H1 (cell line): ENCODE measurements at regions not wholly inside any gene's neighbourhood (a gene's known extent, or its start where the extent isn't known, plus 50 kb on each side); places are given as distances from the start of the nearest gene placed in this dataset.

ENCODE experiments used
- KDM5A ChIP-seq: fragments of 200-600 bp; IDR thresholded peaks from 2 replicates; pipeline ENCODE4 v1.7.1; 2012; ENCODE audit warnings: mild to moderate bottlenecking, low read length, inconsistent platforms, mixed read lengths
- MAFK ChIP-seq: IDR thresholded peaks from 2 replicates; pipeline ENCODE4 v1.6.1; 2012; ENCODE audit warnings: low read depth, mild to moderate bottlenecking, improper control_type of control experiment, low read length
- NRF1 ChIP-seq: IDR thresholded peaks from 2 replicates; pipeline ENCODE4 v1.6.1; 2011; ENCODE audit warnings: mild to moderate bottlenecking, low read depth, low read length, improper control_type of control experiment
- SIX5 ChIP-seq: IDR thresholded peaks from 2 replicates; pipeline ENCODE4 v1.6.1; 2011; ENCODE audit warnings: mild to moderate bottlenecking, low read depth, low read length
- SP1 ChIP-seq: IDR thresholded peaks from 2 replicates; pipeline ENCODE4 v1.6.1; 2011; ENCODE audit warnings: low read depth, low read length

DNA sequence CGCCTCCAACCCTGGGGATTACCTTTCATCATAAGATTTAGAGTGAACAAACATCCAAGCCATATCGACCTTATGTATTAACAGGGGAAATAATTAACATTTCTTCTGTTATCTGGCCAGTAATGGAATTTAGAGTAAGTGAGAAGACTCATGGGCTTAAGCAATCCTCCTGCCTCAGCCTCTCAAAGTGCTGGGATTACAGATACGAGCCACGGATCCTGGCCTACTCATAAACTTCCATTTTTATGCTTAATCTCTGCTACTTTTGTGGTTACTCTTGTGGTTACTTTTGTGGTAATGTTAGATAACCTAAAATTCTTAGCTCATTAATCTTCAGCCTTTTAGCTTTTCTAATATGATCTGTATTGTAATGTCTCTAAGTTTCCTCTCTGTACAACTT is 159.3 kb upstream of the SLC8A1 start (continued):
- TF ChIP-seq KDM5A (no peak), SP1 (no peak), NRF1 (no peak), MAFK (no peak), SIX5 (no peak)
